K562 (cell line): ENCODE measurements at regions not wholly inside any gene's neighbourhood (a gene's known extent, or its start where the extent isn't known, plus 50 kb on each side); places are given as distances from the start of the nearest gene placed in this dataset.
A peak's percentile ranks its signal among the peaks of the same experiment; 100 is the strongest.

Source experiments
- ATAC-seq: fragments of 200-7000 bp; cut with Tn5 transposase; 3 replicates; pipeline ENCODE4 v1.9.1; 2020; ENCODE audit warnings: moderate library complexity
- BruUV-seq: library from RNA; stranded (reverse); fragments of 400-500 nt; replicated peaks from 2 replicates; lab custom pipeline; 2021; lab: Mats Ljungman, UMichigan
- CTCF ChIA-PET: fragments of 300-600 bp; formaldehyde crosslinking; extraction: SDS; loops from one replicate; lab custom pipeline; 2021; ENCODE audit warnings: low intra/inter-chr PET ratio; lab: Yijun Ruan, JAX
- POLR2A ChIA-PET: fragments of 300-600, 350-650 bp; sonication (Branson Sonifier 250); formaldehyde crosslinking; extraction: SDS; loops from one replicate; lab custom pipeline; 2021; ENCODE audit warnings: antibody characterized with exemption, inconsistent platforms; lab: Yijun Ruan, JAX
- DNase-seq, 4 experiments: peaks; one replicate each; pipeline versions ENCODE4 v3.0.0 to v3.0.0-alpha.2; 2011 to 2018; ENCODE audit warnings: low spot score in 3 of 4, mixed read lengths in 3 of 4; ENCODE audit errors: extremely low read depth in 1 of 4
- FAIRE-seq: peaks from 2 replicates; lab custom pipeline; 2011; peaks lifted over from hg19 to GRCh38; lab: Jason Lieb, UNC
- H2AFZ ChIP-seq: 2 replicates; pipeline ENCODE4 v1.6.0; 2011; ENCODE audit warnings: low read depth, low read length, control low read depth, inconsistent platforms
- H3K27ac ChIP-seq: fragments of 200-600 bp; 3 replicates; pipeline ENCODE4 v1.8.0; 2011; ENCODE audit warnings: low read depth, mild to moderate bottlenecking, control low read depth, inconsistent platforms, low read length, moderate library complexity, mixed read lengths; ENCODE audit errors: extremely low read depth
- H3K27me3 ChIP-seq, 2 experiments: fragments of 300-600 bp in 1 of 2; 2 replicates in 1 of 2; 3 replicates in 1 of 2; pipeline versions ENCODE4 v1.6.0 to v1.8.0; 2011; ENCODE audit warnings: inconsistent platforms in 2 of 2, low read length in 2 of 2, mild to moderate bottlenecking in 1 of 2, mixed read lengths in 1 of 2, moderate library complexity in 1 of 2; ENCODE audit not compliant: control insufficient read depth in 2 of 2, insufficient read depth in 2 of 2
- H3K36me3 ChIP-seq: fragments of 300-600 bp; 3 replicates; pipeline ENCODE4 v1.8.0; 2011; ENCODE audit warnings: mild to moderate bottlenecking, low read length, inconsistent platforms; ENCODE audit not compliant: control insufficient read depth, insufficient read depth
- H3K4me1 ChIP-seq, 2 experiments: fragments of 200-600 bp in 1 of 2; replicated peaks in 1 of 2; 2 replicates in 1 of 2; 3 replicates in 1 of 2; pipeline versions ENCODE4 v1.5.1 to v1.8.0; 2011; ENCODE audit warnings: inconsistent platforms in 2 of 2, low read length in 2 of 2, mild to moderate bottlenecking in 1 of 2, mixed read lengths in 1 of 2, moderate library complexity in 1 of 2; ENCODE audit not compliant: control insufficient read depth in 2 of 2, insufficient read depth in 2 of 2
- H3K4me2 ChIP-seq: 2 replicates; pipeline ENCODE4 v1.6.1; 2011; ENCODE audit warnings: low read length, control low read depth, inconsistent platforms, mixed read lengths; ENCODE audit not compliant: insufficient read depth
- H3K4me3 ChIP-seq: fragments of 200-600 bp; sonication (generic), shearing (Covaris generic); 2 replicates; pipeline ENCODE4 v1.5.1; 2016; ENCODE audit warnings: control low read depth, inconsistent platforms
- H3K79me2 ChIP-seq: fragments of 200-600 bp; 3 replicates; pipeline ENCODE4 v1.8.0; 2011; ENCODE audit warnings: low read length, inconsistent platforms; ENCODE audit not compliant: control insufficient read depth, insufficient read depth
- H3K9ac ChIP-seq, 2 experiments: 2 replicates each; pipeline versions ENCODE4 v1.6.0 to v1.6.1; 2011; ENCODE audit warnings: low read depth in 2 of 2, low read length in 2 of 2, control low read depth in 1 of 2, inconsistent platforms in 1 of 2, mild to moderate bottlenecking in 1 of 2, mixed read lengths in 1 of 2; ENCODE audit not compliant: insufficient read depth in 1 of 2
- H3K9me1 ChIP-seq: one replicate; pipeline ENCODE4 v1.6.0; 2011; ENCODE audit warnings: inconsistent platforms, mild to moderate bottlenecking, low read length, moderate library complexity; ENCODE audit not compliant: control insufficient read depth, insufficient read depth
- H3K9me3 ChIP-seq: replicated peaks from 2 replicates; pipeline ENCODE4 v1.5.1; 2011; ENCODE audit warnings: low read depth, low read length, inconsistent platforms; ENCODE audit not compliant: control insufficient read depth, insufficient read depth
- H4K20me1 ChIP-seq: replicated peaks from 2 replicates; pipeline ENCODE4 v1.6.1; 2011; ENCODE audit warnings: low read length, inconsistent platforms, mixed read lengths; ENCODE audit not compliant: control insufficient read depth, insufficient read depth
- BRD9 ChIP-seq: fragments of 450-650 bp; IDR thresholded peaks from 2 replicates; pipeline ENCODE4 v1.6.1; 2018; ENCODE audit warnings: low read depth; ENCODE audit not compliant: partially characterized antibody
- BRF1 ChIP-seq: IDR thresholded peaks from 3 replicates; pipeline ENCODE4 v1.6.1; 2011; ENCODE audit warnings: borderline replicate concordance, mild to moderate bottlenecking; ENCODE audit not compliant: insufficient read length; ENCODE audit errors: extremely low read depth
- CREB1 ChIP-seq, 2 experiments: sonication (generic) in 1 of 2; formaldehyde crosslinking in 1 of 2; IDR thresholded peaks; 2 replicates each; pipeline versions ENCODE4 v1.6.1 to v1.8.0; 2012 to 2022; ENCODE audit warnings: inconsistent platforms in 1 of 2, mild to moderate bottlenecking in 1 of 2, missing genetic modification reagents in 1 of 2, moderate library complexity in 1 of 2
- E2F5 ChIP-seq: sonication (generic); formaldehyde crosslinking; IDR thresholded peaks from 2 replicates; pipeline ENCODE4 v1.8.0; 2022; ENCODE audit warnings: mild to moderate bottlenecking, missing genetic modification reagents
- EWSR1 ChIP-seq: fragments of 450-650 bp; IDR thresholded peaks from 2 replicates; pipeline ENCODE4 v1.6.1; 2018; ENCODE audit warnings: borderline replicate concordance, mild to moderate bottlenecking, low read depth, moderate library complexity; ENCODE audit not compliant: partially characterized antibody
- FOXA3 ChIP-seq, 2 experiments: fragments of 450-650 bp in 1 of 2; sonication (generic) in 1 of 2; formaldehyde crosslinking; IDR thresholded peaks in 1 of 2; conservative IDR thresholded peaks in 1 of 2; 2 replicates each; pipeline versions ENCODE4 v1.4.0 to v1.8.0; 2020 to 2022; ENCODE audit warnings: mild to moderate bottlenecking in 2 of 2, missing genetic modification reagents in 1 of 2
- HLTF ChIP-seq: fragments of 450-650 bp; IDR thresholded peaks from 2 replicates; pipeline ENCODE4 v1.6.1; 2016
- HNRNPUL1 ChIP-seq: fragments of 200-400 bp; formaldehyde crosslinking; IDR thresholded peaks from 2 replicates; pipeline ENCODE4 v1.6.1; 2017; ENCODE audit warnings: low read length
- MEIS2 ChIP-seq: fragments of 450-650 bp; IDR thresholded peaks from 2 replicates; pipeline ENCODE4 v1.6.1; 2014; ENCODE audit warnings: mild to moderate bottlenecking; ENCODE audit not compliant: partially characterized antibody
- TBP ChIP-seq: optimal IDR thresholded peaks from 2 replicates; pipeline ENCODE3; 2011; ENCODE audit warnings: low read depth, low read length, improper control_type of control experiment
- TCF7L2 ChIP-seq: fragments of 150-350 bp; IDR thresholded peaks from 2 replicates; pipeline ENCODE4 v1.6.1; 2016; ENCODE audit warnings: low read depth, mild to moderate bottlenecking, low read length, moderate library complexity
- ZNF175 ChIP-seq: fragments of 200-800 bp; sonication (Bioruptor generic); IDR thresholded peaks from 2 replicates; pipeline ENCODE4 v1.6.1; 2016; ENCODE audit warnings: low read depth, mild to moderate bottlenecking, missing genetic modification characterization, missing compliant biosample characterization
- WGBS: fragments of 100-300 bp; shearing (Covaris generic); methylation state at CpG from one replicate; pipeline ENCODE4 v1.1.6; 2016; ENCODE audit warnings: low coverage, mixed read lengths; ENCODE audit not compliant: insufficient coverage; ENCODE audit errors: missing lambda C conversion rate; 5-methylcytosine and 5-hydroxymethylcytosine counted together
- in situ Hi-C: fragments of 300-500 bp; cut with MboI; formaldehyde crosslinking; loops from 4 replicates; pipeline ENCODE4 v1.15.0; 2018; ENCODE audit warnings: inconsistent platforms, mixed read lengths
- intact Hi-C: fragments of 100-400 bp; cut with micrococcal nuclease; formaldehyde crosslinking; loops from 2 replicates; pipeline ENCODE4 v1.14.2; 2022

DNA sequence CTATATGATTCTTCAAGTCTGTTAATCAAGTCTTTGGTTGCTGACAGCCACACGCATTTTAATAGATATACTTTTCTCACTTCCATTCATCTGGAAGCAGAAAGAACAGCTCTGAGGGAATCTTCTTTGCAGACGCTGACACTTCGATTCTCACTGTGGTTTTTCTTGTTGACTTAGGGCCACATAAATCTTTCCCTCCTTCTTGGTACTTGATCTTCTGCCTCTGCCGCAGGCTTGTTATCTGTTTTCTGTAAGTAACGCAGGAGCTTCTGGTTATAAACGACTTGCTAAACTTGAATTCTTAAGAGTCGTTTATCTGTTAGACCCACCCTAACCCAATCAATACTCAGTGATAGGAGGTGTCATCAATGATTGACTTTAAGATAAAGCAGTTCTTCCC is 268.8 kb upstream of the SULF2 start:
- Histone ChIP-seq H3K9me3 (no peaks in the 10 kb centered on the region), H2AFZ (no peak overlapping the region), H3K4me3 (no peak overlapping the region), H4K20me1 (no peaks in the 10 kb centered on the region), H3K4me2 (no peak overlapping the region), H3K36me3 (no peaks in the 10 kb centered on the region), H3K9me1 (no peaks in the 10 kb centered on the region), H3K27ac (no peak overlapping the region), H3K79me2 (no peaks in the 10 kb centered on the region), H3K27me3 (no peaks in the 10 kb centered on the region), H3K9ac (no peak overlapping the region), H3K4me1 (no peaks in the 10 kb centered on the region)
- CTCF ChIA-PET: no interaction called here
- intact Hi-C loops: no loop called here
- FAIRE-seq (no peak), ATAC-seq (no peak), DNase-seq (no peak)
- POLR2A ChIA-PET: interaction anchor here (0.6 to 1.9 kb wide), 2 partner anchors 10 to 647 kb away, joined by 3 to 5 read pairs; no protein-coding TSS in a partner anchor
- WGBS: under 1% methylated on average over 7 of the region's 7 CpGs
- BruUV-seq: no TSS peak
- in situ Hi-C loops: no loop called here
- TF ChIP-seq MEIS2: peak; percentile 52
- no peak for TF ChIP-seq ZNF175 (CRISPR knock-in tag)
- TF ChIP-seq TCF7L2: no peak
- TF ChIP-seq FOXA3 (CRISPR knock-in tag; conservative IDR thresholded peaks at IDR 0.05 in 1 of 2, IDR thresholded peaks at IDR 0.05 in 1 of 2): peak in 1 of 2 experiments; percentile 97; a peak in 2 of 4 replicates
- no peak for TF ChIP-seq HLTF
- TF ChIP-seq E2F5 (CRISPR knock-in tag): no peak
- TF ChIP-seq CREB1 (IDR thresholded peaks at IDR 0.05): no peak
- no peak for TF ChIP-seq CREB1 (CRISPR knock-in tag; IDR thresholded peaks at IDR 0.05)
- no peak for TF ChIP-seq TBP
- no peak for TF ChIP-seq BRD9
- TF ChIP-seq HNRNPUL1: no peak
- TF ChIP-seq BRF1: no peak
- no peak for TF ChIP-seq EWSR1
